ENCODE measurements at regions not wholly inside any gene's neighbourhood (a gene's known extent, or its start where the extent isn't known, plus 50 kb on each side); places are given as distances from the start of the nearest gene placed in this dataset.

DNA sequence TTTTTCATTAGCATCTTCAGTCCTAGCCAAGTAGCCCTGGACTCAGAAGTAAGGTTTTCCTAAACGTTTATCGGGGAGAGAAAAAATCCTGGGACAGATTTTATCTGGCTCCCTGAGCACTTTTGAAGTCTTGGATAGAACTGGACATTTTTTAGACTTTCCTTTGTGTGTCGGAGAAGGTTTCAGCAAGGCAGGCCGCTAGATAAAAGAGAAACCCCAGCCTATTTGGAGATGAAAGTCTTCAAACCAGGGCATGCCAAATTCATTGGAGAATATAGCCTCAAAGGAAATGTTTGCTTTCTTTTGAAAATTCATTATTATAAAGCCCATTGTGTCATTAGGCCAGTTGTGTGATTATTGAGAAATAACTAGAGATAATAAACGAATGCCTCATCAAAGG is 228.1 kb downstream of the BAMBI start:
- Mint-ChIP-seq H3K27ac (no peak overlapping the region), H3K36me3 (no peaks in the 10 kb centered on the region), H3K4me3 (no peak overlapping the region), H3K27me3 (ENCODE audit: low read depth in 3 of 3) (peaks cover 0 to 5% (median 5%) of the 10 kb centered on the region in 3 donors), H3K9me3 (peaks cover 0 to 9% (median 2%) of the 10 kb centered on the region in 7 donors), H3K4me1 (no peaks in the 10 kb centered on the region)
- Histone ChIP-seq H3K9me3 (replicated peaks in 1 of 2; ENCODE audit: control insufficient read depth in 1 of 2, insufficient read depth in 1 of 2, low read length in 2 of 2) (no peaks in the 10 kb centered on the region), H3K36me3 (replicated peaks in 1 of 2; ENCODE audit: control insufficient read depth in 1 of 2, insufficient read depth in 2 of 2, low read length in 2 of 2) (no peaks in the 10 kb centered on the region), H4K20me1 (ENCODE audit: insufficient read depth, low read length) (no peaks in the 10 kb centered on the region), H3K27me3 (ENCODE audit: control insufficient read depth in 2 of 2, insufficient read depth in 2 of 2, low read length in 2 of 2) (no peaks in the 10 kb centered on the region), H3K4me1 (ENCODE audit: control insufficient read depth in 1 of 2, insufficient read depth in 2 of 2, low read length in 2 of 2) (no peaks in the 10 kb centered on the region), H3K27ac (ENCODE audit: low read depth in 1 of 2, low read length in 2 of 2) (no peak overlapping the region), H3K79me2 (ENCODE audit: insufficient read depth, low read length) (no peaks in the 10 kb centered on the region), H2AFZ (ENCODE audit: insufficient read depth, low read depth, low read length, poor library complexity, severe bottlenecking) (no peak overlapping the region), H3K4me3 (replicated peaks in 1 of 3; ENCODE audit: low read depth in 2 of 3, low read length in 3 of 3) (no peak overlapping the region), H3K9ac (ENCODE audit: insufficient read depth, low read length, poor library complexity, severe bottlenecking) (no peak overlapping the region), H3K4me2 (replicated peaks; ENCODE audit: extremely low read depth, low read length, poor library complexity, severe bottlenecking) (no peak overlapping the region)
- 89% methylated on average over 3 of the region's 5 CpGs for WGBS (ENCODE audit: insufficient coverage)
- intact Hi-C loops (cut with micrococcal nuclease): no loop called here
- no peak for DNase-seq
- TF ChIP-seq, protein P1, sequence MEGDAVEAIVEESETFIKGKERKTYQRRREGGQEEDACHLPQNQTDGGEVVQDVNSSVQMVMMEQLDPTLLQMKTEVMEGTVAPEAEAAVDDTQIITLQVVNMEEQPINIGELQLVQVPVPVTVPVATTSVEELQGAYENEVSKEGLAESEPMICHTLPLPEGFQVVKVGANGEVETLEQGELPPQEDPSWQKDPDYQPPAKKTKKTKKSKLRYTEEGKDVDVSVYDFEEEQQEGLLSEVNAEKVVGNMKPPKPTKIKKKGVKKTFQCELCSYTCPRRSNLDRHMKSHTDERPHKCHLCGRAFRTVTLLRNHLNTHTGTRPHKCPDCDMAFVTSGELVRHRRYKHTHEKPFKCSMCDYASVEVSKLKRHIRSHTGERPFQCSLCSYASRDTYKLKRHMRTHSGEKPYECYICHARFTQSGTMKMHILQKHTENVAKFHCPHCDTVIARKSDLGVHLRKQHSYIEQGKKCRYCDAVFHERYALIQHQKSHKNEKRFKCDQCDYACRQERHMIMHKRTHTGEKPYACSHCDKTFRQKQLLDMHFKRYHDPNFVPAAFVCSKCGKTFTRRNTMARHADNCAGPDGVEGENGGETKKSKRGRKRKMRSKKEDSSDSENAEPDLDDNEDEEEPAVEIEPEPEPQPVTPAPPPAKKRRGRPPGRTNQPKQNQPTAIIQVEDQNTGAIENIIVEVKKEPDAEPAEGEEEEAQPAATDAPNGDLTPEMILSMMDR (IDR thresholded peaks at IDR 0.05): no peak

DNA sequence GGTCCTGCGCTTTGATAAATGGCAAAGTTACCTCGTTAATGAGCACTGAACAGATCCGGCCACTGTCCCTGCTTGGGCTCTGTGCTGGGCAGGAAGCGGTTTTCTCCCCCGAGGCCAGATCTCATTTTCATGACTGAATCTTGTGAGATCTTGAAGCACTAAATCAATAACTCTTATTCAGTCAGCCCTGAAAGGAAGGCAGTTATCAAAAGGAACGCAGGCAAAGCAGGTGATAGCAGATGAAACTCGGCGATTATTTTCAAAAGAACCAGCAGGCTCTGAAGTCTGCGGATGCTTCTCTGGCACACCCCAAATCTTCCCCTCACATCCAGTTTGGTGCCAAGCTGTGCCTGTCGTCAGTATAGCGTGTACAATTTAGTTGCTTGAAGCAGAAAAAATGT is 228.7 kb downstream of the BAMBI start:
- H3K27me3 Mint-ChIP-seq (ENCODE audit: low read depth in 3 of 3): peaks cover 0 to 5% (median 4%) of the 10 kb centered on the region in 3 donors
- 89% methylated on average over 8 of the region's 11 CpGs for WGBS (ENCODE audit: insufficient coverage)
- Histone ChIP-seq H3K4me1 (ENCODE audit: control insufficient read depth in 1 of 2, insufficient read depth in 2 of 2, low read length in 2 of 2) (no peaks in the 10 kb centered on the region), H3K36me3 (replicated peaks in 1 of 2; ENCODE audit: control insufficient read depth in 1 of 2, insufficient read depth in 2 of 2, low read length in 2 of 2) (no peaks in the 10 kb centered on the region), H4K20me1 (ENCODE audit: insufficient read depth, low read length) (no peaks in the 10 kb centered on the region), H3K4me3 (replicated peaks in 1 of 3; ENCODE audit: low read depth in 2 of 3, low read length in 3 of 3) (no peak overlapping the region), H3K27me3 (ENCODE audit: control insufficient read depth in 2 of 2, insufficient read depth in 2 of 2, low read length in 2 of 2) (no peaks in the 10 kb centered on the region), H3K9ac (ENCODE audit: insufficient read depth, low read length, poor library complexity, severe bottlenecking) (no peak overlapping the region), H3K79me2 (ENCODE audit: insufficient read depth, low read length) (no peaks in the 10 kb centered on the region), H2AFZ (ENCODE audit: insufficient read depth, low read depth, low read length, poor library complexity, severe bottlenecking) (no peak overlapping the region), H3K27ac (ENCODE audit: low read depth in 1 of 2, low read length in 2 of 2) (no peak overlapping the region), H3K4me2 (replicated peaks; ENCODE audit: extremely low read depth, low read length, poor library complexity, severe bottlenecking) (no peak overlapping the region), H3K9me3 (replicated peaks in 1 of 2; ENCODE audit: control insufficient read depth in 1 of 2, insufficient read depth in 1 of 2, low read length in 2 of 2) (no peaks in the 10 kb centered on the region)
- no peaks in the 10 kb centered on the region for H3K36me3 Mint-ChIP-seq
- no peak overlapping the region for H3K27ac Mint-ChIP-seq
- intact Hi-C loops (cut with micrococcal nuclease): no loop called here
- no peak overlapping the region for H3K4me3 Mint-ChIP-seq
- TF ChIP-seq, protein P1 (IDR thresholded peaks at IDR 0.05): no peak
- DNase-seq: no peak
- no peaks in the 10 kb centered on the region for H3K4me1 Mint-ChIP-seq
- peaks cover 0 to 9% (median 2%) of the 10 kb centered on the region in 7 donors for H3K9me3 Mint-ChIP-seq
